NCI-H510A (cell line): ENCODE measurements at regions not wholly inside any gene's neighbourhood (a gene's known extent, or its start where the extent isn't known, plus 50 kb on each side); places are given as distances from the start of the nearest gene placed in this dataset.

Source experiments
- DNase-seq: peaks from one replicate; lab custom pipeline; 2025; lab: John Stamatoyannopoulos, UW

GRCh38 chr12:114740448-114740847, 56.5 kb upstream of the TBX3 start:
- no peak for DNase-seq

- no peak for DNase-seq
Measured at GRCh38 chr12:114738460-114739184, 54.6 kb upstream of the TBX3 start.

GRCh38 chr12:114735680-114736374, 51.9 kb upstream of the TBX3 start:
- DNase-seq = no peak

GRCh38 chr12:114735011-114735410, 51.0 kb upstream of the TBX3 start:
- DNase-seq = no peak

- no peak for DNase-seq
Measured at GRCh38 chr12:114733919-114734318, 49.9 kb upstream of the TBX3 start.
